RWPE2 (cell line): ENCODE measurements at regions not wholly inside any gene's neighbourhood (a gene's known extent, or its start where the extent isn't known, plus 50 kb on each side); places are given as distances from the start of the nearest gene placed in this dataset.

Source experiments
- ATAC-seq: fragments of 200-7000 bp; cut with Tn5 transposase; 3 replicates; pipeline ENCODE4 v1.9.1; 2021; ENCODE audit warnings: low read depth
- DNase-seq: peaks from one replicate; pipeline ENCODE4 v3.0.0-alpha.2; 2020; ENCODE audit warnings: low spot score
- H3K27ac ChIP-seq: fragments of 450-650 bp; 2 replicates; pipeline ENCODE4 v1.5.1; 2017; ENCODE audit warnings: mild to moderate bottlenecking; ENCODE audit not compliant: poor library complexity, severe bottlenecking
- H3K27me3 ChIP-seq: fragments of 250-450 bp; sonication (Bioruptor Pico); 2 replicates; pipeline ENCODE4 v1.5.1; 2021; ENCODE audit warnings: mild to moderate bottlenecking, moderate library complexity; ENCODE audit not compliant: insufficient read depth, poor library complexity, severe bottlenecking
- H3K36me3 ChIP-seq: fragments of 250-450 bp; sonication (Bioruptor Pico); 2 replicates; pipeline ENCODE4 v1.5.1; 2020; ENCODE audit warnings: low read depth, mild to moderate bottlenecking, moderate library complexity
- H3K4me1 ChIP-seq: fragments of 250-450 bp; sonication (Bioruptor Pico); 2 replicates; pipeline ENCODE4 v1.5.1; 2021; ENCODE audit warnings: mild to moderate bottlenecking, moderate library complexity; ENCODE audit not compliant: insufficient read depth, poor library complexity, severe bottlenecking
- H3K4me3 ChIP-seq: fragments of 250-450 bp; sonication (Bioruptor Pico); 2 replicates; pipeline ENCODE4 v1.5.1; 2021; ENCODE audit warnings: mild to moderate bottlenecking, moderate library complexity; ENCODE audit not compliant: severe bottlenecking
- H3K9me3 ChIP-seq: fragments of 250-450 bp; sonication (Bioruptor Pico); 2 replicates; pipeline ENCODE4 v1.5.1; 2021; ENCODE audit warnings: mild to moderate bottlenecking, moderate library complexity; ENCODE audit not compliant: severe bottlenecking
- CTCF ChIP-seq: fragments of 450-650 bp; IDR thresholded peaks from one replicate; pipeline ENCODE4 v1.5.1; 2017; ENCODE audit warnings: mild to moderate bottlenecking, moderate library complexity; ENCODE audit not compliant: poor library complexity, severe bottlenecking

- ATAC-seq (no peak), DNase-seq (no peak)
- H3K4me1 ChIP-seq, result peaks cover 10% of the 10 kb centered on the region
- no peak overlapping the region for H3K27ac ChIP-seq
- no peaks in the 10 kb centered on the region for H3K27me3 ChIP-seq
- H3K9me3 ChIP-seq, result no peaks in the 10 kb centered on the region
- TF ChIP-seq CTCF, result no peak
- peaks cover 81% of the 10 kb centered on the region for H3K36me3 ChIP-seq
- no peak overlapping the region for H3K4me3 ChIP-seq
Observed at GRCh38 chr14:71703477-71703876, 228.8 kb upstream of the RGS6 start.

GRCh38 chr14:71704210-71704609 is 228.0 kb upstream of the RGS6 start:
- DNase-seq (no peak), ATAC-seq (no peak)
- Histone ChIP-seq H3K4me3 (no peak overlapping the region), H3K9me3 (no peaks in the 10 kb centered on the region), H3K27me3 (no peaks in the 10 kb centered on the region), H3K27ac (no peak overlapping the region), H3K36me3 (peaks cover 81% of the 10 kb centered on the region), H3K4me1 (peaks cover 10% of the 10 kb centered on the region)
- no peak for TF ChIP-seq CTCF

GRCh38 chr14:71705460-71705859 is 226.8 kb upstream of the RGS6 start:
- ATAC-seq, result no peak
- Histone ChIP-seq H3K27me3 (no peaks in the 10 kb centered on the region), H3K27ac (no peak overlapping the region), H3K36me3 (peaks cover 81% of the 10 kb centered on the region), H3K4me1 (peaks cover 10% of the 10 kb centered on the region), H3K4me3 (no peak overlapping the region), H3K9me3 (no peaks in the 10 kb centered on the region)
- DNase-seq, result no peak
- TF ChIP-seq CTCF, result no peak

GRCh38 chr14:71709076-71709475 is 223.2 kb upstream of the RGS6 start:
- Histone ChIP-seq H3K27ac (no peak overlapping the region), H3K4me1 (peaks cover 4% of the 10 kb centered on the region), H3K9me3 (no peaks in the 10 kb centered on the region), H3K36me3 (peaks cover 67% of the 10 kb centered on the region), H3K27me3 (no peaks in the 10 kb centered on the region), H3K4me3 (no peak overlapping the region)
- DNase-seq (no peak), ATAC-seq (no peak)
- no peak for TF ChIP-seq CTCF

- ATAC-seq, result no peak
- DNase-seq, result no peak
- Histone ChIP-seq H3K9me3 (no peaks in the 10 kb centered on the region), H3K4me3 (no peak overlapping the region), H3K27ac (no peak overlapping the region), H3K36me3 (peaks cover 58% of the 10 kb centered on the region), H3K4me1 (peaks cover 4% of the 10 kb centered on the region), H3K27me3 (no peaks in the 10 kb centered on the region)
- TF ChIP-seq CTCF, result no peak
Observed at GRCh38 chr14:71709987-71710386, 222.2 kb upstream of the RGS6 start.
